HG03565 (cell line): ENCODE measurements at regions not wholly inside any gene's neighbourhood (a gene's known extent, or its start where the extent isn't known, plus 50 kb on each side); places are given as distances from the start of the nearest gene placed in this dataset.
"Not testable (repeated sequence)": the region's sequence is repeated elsewhere in the genome, so short reads cannot be mapped to it uniquely, and the experiment has no call there.

Experiments
- ATAC-seq: cut with Tn5 transposase; IDR thresholded peaks from one replicate; pipeline ENCODE4 v1.9.1; 2021; ENCODE audit warnings: mild to moderate bottlenecking, moderate library complexity; ENCODE audit not compliant: unreplicated experiment

DNA sequence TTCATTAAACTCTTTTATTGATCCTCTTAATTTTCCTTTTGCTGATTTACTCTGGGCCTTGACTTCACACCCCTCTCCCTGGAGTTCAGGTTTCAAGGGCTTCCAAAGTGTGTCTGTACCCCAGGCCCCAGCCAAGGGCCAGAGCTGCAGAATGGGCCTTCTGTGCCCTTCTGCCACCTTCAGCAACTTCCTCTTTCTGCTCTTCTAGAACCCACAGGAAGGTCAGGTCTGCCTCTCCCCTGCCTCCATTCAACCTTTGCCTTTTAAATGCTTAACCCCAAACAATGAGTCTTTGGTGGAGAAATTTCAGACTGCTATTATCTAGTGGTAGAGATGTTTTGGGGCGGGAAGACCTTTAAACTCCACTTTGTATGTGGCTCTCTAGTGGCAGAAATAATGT lies 63.1 kb downstream of the TSN start:
- ATAC-seq = no peak

DNA sequence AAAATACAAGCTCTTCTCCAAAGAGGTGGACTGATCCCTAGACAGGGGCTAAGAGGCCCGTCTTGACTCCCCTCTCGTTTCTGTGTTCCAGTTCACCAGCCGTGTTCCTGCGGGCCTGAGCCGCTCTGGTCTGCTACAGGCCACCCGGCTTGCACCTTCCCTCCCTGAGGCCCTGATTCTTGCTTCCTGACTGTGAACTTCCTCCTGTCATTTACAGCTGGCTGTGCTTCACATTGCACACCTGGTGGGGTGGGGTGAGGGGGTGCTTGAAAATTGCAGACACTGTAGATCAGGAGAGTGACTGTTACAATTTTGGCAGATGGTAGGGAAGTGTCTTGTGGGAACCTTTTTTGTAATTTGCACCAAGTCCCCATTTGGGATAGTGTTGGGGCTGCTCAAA lies 64.4 kb downstream of the TSN start:
- no peak for ATAC-seq

DNA sequence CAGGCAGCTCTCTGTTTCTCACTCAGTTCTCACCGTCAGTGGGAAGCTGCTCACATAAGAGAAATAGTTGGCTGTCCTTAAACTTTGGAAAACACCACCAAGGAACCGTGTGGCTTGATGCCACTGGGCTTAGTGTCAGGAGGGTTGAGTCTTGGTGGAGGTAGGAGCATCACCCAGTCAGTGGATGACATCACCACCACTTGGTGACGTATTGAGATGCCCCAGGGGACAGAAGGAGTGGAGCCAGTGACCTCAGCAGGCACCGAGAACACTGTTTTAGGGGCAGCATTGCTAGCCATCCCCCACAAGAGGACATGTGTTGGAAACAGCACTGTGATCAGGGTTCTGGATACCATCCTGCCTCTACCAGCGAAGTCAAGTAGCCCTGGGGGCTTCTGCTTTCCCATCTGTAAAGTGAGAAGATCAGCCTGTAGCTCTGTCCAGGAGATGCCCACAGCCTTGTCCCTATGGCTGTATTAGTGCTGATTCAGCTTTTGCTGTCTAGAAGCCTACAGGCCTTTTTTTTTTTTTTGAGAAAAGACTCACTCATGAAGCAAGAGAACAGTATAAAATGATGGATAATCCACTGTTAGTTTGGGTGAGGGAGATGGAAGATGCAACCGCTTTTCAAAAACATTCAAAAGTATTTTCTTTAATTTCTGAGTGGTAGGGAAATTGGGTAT lies 66.2 kb downstream of the TSN start:
- no peak for ATAC-seq

DNA sequence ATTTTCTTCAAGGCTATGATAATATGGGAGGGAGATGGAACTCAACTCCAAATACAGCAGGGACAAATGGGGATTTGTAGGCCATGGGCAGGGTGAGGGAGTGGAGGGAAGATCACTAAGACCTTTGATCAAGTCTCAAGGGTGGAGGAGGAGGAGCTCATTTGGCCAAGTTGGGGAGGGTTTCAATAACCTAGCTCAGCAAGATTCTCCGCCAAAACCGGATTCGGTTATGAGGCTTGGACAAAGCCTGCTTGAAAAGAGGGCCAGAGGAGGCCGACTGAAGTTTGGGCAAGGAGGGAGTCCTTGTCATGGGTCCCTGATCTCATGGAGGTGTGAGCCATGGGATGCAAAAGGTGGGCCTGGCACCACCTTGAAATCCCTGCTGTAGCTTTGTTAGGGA lies 68.8 kb downstream of the TSN start:
- no peak for ATAC-seq

DNA sequence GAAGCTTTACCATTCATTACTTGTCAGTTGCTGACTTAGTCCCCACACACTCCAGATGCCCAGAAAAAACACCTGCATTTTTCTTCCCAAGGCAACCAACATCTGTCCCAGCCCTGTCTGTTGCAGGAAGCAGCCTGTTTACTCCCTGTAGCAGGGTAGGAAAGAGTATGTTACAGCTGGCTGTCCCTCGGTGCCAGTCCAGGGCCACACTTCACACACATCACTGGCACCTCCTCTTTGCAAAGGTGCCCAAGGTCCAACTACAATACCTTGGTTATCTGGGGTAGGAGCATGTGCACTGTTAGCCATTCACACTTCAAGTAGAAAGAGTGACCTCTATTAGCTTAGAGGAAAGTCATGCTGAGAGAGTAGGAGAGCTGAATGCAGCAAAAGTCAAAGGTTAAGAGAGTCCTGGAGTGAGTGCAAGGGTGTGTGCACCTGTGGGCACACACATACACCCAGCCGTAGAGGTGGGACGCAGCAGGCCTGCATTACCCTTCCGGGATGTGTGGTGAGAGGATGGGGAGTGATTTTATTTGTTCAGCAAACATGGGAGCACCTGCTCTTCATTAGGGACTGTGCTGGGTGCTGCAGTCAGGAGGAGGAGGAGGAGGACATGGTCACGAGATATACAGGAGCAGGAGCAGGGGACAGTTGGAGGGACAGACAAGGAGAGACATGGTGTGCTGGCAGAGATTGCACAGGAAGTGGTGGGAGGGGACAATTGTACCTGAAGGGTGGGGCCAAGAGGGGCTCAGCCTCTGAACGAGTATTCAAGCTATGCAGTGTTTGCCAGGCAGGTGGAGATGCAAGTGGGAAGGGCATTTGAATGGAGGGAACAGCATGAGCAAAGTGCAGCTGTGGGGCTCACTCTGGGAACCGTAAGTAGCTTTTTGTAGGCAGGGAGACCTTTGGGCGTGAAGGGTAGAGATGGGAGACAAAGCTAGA lies 69.8 kb downstream of the TSN start:
- no peak for ATAC-seq

DNA sequence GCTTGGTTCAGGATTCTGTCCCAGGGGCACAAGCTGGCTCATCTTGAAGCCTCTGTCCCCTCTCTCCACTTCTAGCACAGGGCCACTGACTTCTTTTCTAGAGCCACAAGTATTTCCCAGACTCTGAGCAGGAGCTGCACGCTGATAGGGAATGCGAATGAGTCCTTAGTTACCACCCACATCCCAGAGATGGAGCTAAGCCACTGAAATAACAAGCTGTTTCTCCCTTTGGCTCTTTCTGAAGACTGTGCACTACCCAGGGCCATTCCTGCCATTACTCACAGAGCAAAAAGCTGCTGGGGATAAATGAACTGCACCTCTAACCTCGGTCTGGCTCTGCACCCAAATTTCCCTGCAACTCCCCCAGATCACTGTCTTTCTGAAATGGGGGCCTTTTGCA lies 70.6 kb downstream of the TSN start:
- ATAC-seq = no peak

DNA sequence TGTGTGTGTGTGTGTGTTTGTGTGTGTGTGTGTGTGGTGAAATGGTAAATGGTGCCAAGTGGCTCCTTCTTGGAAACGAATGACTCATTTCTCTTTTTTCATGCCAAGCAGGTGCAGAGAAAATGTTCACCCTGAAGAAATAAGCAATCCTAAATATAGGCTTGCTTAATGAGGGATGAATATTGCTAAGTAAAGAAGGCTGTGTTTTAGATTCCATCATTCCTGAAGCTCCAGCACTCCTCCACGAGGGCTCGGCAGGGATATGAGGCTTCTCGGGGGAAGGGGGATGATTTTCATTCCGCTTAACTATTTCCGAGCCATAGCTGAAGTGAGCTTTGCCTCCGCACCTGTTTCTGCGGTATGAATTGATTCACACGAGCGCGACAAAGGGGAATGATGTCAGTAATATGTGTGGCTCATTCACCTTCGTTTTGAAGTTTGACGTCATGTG lies 72.9 kb downstream of the TSN start:
- no peak for ATAC-seq

DNA sequence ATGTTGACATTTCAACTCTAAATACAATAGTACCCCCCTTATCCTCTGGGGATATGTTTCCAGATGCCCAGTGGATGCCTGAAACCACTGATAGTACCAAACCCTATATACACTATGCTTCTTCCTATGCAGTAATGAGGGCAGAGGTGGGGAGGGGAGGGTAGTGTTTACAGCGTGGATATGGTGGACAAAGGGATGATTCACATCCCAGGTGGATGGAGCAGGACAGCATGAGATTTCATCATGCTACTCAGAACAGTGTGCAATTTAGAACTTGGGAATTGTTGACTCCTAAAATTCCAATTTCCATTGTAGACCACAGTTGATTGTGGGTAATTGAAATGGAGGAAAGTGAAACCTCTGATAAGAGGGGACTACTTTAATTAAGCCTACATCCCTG lies 75.4 kb downstream of the TSN start:
- no peak for ATAC-seq

DNA sequence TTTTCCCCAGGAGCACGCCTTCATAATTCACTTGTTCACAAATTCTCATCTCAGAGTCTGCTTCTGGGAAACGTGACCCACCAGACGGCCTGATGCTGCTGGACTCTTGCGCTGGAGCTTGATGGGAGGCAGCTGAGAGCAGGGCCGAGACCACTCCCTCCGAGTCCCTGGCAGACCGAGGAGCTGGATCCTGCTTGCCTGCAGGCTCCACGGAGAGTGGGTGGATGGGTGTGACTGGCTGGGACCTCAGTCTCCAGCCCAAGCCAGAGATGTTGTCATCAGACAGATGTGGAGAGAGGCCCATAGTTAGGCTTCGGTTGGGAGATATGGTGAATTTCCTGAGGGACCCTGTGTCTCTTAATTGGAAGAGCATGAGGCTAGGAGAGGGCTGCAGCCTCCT lies 76.4 kb downstream of the TSN start:
- no peak for ATAC-seq

DNA sequence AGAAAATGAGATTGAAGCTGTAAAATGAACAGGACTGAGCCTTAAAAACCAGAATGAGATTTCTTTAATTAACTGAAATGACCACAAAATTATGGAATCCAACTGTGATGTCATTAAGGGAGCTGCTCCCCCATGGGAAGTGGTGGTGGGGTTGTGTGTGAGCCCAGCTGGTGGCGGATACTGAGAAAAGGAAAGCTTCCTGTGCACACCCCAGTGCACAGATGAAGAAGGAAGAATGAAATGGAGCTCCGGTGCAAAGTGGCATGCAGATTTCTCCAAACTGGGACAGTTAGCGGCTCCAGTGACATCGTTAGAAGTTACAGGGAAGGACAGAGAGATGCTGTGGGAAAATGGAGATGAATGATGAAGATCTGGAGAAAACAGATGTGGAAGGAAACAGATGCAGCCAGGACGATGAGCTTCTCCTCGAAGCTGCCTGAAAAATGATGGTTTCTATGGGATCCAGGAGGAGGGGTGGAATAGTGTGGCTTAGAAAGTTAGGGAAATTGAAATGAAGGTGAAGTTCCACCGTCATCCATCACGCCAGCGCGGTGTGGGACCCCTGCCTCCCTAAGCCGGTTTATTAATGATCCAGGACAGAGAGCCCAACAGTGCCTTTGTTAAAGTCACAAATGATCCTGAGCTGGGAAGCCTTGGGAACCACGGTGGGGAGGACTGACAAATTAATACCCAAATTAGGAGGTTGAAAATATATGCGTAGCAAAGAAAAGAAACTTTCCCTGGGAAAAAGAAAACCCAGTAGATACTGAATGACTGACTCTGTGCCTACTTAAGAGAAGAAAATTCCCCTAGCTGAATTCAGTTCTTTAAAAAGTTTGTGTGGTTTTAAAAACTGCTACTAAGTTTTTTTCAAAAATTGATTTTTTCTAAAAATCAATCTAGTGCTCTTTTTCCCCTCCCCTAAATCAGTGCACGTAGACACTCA lies 77.2 kb downstream of the TSN start:
- no peak for ATAC-seq

DNA sequence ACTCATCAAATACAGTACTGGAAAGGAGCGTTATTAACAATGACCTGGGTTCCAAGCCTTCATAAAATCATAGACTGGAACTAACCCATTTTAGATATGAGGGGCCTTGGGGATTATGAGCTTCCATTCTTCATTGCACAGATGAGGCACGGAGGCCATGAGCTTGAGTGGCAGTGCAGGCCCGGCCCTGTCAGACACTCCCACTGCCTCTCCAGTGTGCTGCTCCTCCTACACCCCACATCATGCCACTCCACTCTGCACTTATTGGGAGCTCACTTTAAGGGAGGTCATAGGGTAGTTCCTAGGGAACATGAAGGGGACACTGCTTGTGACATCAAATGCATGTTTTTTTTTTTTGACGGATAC lies 77.9 kb downstream of the TSN start:
- no peak for ATAC-seq

DNA sequence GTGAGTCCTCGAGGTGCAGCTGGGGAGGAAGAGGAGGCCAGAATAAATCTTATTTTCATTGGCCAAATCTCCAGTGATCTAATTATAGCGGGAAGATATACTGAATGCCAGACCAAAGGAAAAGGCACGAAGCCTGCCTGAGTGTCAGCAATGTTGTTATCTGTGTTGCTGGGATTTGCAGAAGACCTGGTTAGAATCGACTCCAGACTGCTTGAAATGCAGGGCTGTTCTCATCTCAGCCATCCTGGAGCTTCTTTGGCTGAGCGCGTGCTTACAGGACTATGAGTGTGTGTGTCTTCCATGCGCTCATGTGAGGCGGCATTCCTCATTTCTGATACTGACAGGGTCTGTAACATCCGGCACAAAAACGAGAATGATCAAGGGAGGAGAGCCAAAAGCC lies 81.2 kb downstream of the TSN start:
- no peak for ATAC-seq

DNA sequence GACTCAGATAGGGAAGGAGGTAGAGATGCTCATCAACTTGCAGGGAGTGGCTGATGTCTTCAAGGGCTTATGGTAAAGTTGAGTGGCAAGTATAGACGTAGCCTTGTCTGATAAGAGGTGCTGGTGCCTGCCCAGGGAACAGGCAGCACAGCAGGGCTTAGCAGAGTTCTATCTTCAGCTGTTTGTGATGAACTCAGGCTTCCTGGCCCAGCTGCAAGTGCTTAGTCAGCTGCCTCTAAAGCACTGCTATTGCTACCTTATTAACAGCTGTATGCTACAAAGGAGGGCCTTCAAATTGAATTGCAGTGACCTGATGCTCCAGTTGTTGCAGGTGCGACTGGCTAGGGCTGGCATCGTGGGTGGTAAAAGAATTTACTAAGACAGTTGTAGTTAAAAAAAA lies 82.1 kb downstream of the TSN start:
- ATAC-seq = no peak

DNA sequence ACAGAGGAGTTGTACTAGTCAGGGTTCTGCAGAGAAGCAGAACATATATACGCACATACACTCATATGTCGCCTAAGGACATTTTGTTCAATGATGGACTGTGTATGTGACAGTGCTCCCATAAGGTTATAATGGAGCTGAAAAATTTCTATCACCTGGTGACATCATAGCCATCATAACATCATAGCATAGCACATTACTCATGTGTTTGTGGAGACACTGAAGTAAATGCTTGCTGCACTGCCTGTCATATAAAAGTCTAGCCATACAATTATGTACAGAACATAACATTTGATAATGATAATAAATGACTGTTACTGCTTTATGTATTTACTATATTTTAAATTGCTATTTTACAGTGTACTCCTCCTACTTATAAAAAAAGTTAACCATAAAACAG lies 83.1 kb downstream of the TSN start:
- ATAC-seq = no peak

DNA sequence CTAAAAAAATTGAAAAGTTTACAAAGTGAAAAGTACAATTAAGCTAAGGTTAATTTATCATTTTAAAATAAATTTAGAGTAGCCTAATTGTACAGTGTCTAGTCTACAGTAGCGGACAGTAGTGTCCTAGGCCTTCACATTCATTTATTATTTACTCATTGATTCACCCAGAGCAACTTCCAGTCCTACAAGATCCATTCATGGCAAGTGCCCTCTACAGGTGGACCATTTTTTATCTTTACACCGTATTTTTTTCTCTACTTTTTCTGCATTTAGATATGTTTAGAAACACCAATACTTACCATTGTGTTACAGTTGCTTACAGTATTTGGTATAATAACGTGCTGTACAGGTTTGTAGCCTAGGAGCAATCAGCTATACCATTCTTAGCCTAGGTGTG lies 84.1 kb downstream of the TSN start:
- no peak for ATAC-seq

DNA sequence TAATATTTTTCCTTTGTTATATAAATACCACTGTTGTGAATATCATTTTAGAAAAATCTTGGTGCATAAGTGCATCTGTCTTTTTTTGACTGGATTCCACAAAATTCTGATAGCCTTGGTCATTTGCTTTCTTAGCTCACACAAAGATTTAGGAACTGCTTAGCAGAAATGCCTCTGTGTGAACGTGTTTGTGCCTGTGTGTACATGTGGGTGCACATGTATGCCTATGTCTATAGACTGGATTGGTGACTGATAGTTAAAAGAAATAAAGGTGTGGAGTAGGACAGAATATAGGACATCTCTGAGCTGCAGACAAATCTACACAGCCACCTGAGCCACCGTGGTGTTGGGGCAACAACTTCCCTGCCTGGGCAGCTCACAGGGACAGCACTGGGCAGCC lies 93.8 kb downstream of the TSN start:
- no peak for ATAC-seq

DNA sequence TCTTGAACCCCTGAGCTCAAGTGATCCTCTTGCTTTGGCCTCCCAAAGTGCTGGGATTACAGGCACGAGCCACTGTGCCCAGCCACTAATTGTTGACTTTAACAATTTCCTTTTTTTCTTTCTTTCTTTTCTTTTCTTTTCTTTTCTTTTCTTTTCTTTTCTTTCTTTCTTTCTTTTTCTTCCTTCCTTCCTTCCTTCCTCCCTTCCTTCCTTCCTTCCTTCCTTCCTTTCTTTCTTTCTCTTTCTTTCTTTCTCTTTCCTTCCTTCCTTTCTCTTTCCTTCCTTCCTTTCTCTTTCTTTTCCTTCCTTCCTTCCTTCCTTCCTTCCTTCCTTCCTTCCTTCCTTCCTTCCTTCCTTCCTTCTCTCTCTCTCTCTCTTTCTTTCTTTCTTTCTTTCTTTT lies 97.7 kb downstream of the TSN start:
- not testable (repeated sequence) for ATAC-seq

DNA sequence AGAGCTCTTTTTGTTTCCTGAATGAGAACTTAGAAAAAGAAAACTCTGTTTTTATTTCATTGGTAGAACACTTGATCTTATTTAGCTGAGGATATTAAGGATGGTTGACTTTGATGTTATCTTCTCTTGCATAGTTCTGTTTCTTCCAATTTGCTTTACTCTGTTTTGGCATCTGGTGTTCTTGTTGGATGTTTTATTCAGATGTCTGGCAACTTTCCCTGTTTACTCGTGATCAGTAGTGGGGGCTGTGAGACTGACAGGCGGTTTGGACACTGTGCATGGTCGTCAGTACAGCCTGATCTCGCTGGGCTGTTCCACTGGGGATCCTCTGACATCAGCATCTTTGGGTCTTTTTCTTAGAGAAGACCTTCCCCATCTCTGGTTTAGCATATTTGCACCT lies 100.1 kb downstream of the TSN start:
- ATAC-seq = no peak

DNA sequence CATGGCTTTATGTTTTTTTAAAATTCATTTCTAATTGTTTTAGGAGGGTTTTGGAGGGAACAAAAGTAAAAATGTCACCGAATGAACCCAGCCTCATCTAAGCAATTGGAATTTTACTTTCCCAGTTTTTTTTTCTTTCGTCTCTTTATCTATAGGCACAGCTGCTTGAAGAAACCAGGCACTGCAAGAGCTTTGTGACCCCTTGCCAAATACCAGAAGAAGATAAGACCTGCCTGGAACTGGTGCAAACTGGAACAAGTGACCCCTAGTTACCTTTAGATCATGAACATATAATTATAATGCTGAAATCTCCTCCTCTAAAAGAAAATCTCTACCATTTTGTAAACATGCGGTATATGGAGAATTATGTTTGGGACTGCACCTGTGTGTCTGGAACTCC lies 100.9 kb downstream of the TSN start:
- ATAC-seq = no peak

DNA sequence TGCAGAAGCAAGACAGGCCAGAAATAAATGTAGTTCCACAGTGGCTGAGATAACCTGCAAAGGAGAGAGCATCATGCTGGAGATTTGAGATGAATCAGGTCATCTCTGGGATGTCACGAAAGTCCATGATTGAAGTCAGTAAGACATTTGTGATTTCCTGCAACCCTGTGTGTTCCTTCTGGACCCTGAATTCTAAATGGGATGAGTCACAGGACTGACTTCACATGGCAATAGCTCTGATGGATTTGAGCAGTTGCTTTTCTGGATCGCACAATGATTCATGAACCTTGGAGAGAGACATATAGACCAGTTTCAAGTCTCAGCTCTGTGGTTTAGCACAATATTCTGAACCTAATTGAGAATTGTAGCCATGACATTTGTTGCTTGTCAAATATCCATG lies 102.9 kb downstream of the TSN start:
- no peak for ATAC-seq

DNA sequence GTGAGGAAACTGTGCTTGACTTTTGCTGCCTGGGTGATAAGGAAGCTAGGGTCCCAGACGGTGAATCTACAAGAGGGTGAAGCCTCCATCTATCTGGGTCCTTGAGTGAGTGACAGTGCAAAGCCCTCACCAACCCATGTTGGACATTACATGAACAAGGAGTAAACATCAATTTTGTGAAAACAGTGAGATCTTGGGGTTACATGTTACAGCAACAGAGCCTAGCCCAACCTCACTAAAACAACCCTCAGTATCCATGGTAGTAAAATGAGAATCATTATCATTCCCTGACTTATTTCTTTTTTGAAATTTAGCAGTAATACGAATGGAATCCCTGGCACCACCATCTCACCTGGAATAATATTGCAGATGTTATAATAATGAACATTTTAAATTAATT lies 103.4 kb downstream of the TSN start:
- ATAC-seq = no peak
